ENCODE measurements at regions not wholly inside any gene's neighbourhood (a gene's known extent, or its start where the extent isn't known, plus 50 kb on each side); places are given as distances from the start of the nearest gene placed in this dataset.

- Histone ChIP-seq H3K4me1 (ENCODE audit: control insufficient read depth, insufficient read depth, low read length) (no peaks in the 10 kb centered on the region), H3K36me3 (ENCODE audit: control insufficient read depth, insufficient read depth, low read length) (no peaks in the 10 kb centered on the region), H3K27me3 (ENCODE audit: control insufficient read depth, insufficient read depth, low read length, poor library complexity, severe bottlenecking) (no peaks in the 10 kb centered on the region), H3K4me3 (ENCODE audit: insufficient read depth, low read depth, low read length) (no peak overlapping the region), H3K27ac (ENCODE audit: insufficient read depth, low read depth, low read length, poor library complexity, severe bottlenecking) (no peak overlapping the region), H3K9me3 (ENCODE audit: control insufficient read depth, low read length) (no peaks in the 10 kb centered on the region)
- WGBS, 2 experiments, result 73 to 79% methylated on average over 3 of the region's 3 CpGs
Observed at GRCh38 chr15:92268900-92269299, 124.8 kb upstream of the ST8SIA2 start.

DNA sequence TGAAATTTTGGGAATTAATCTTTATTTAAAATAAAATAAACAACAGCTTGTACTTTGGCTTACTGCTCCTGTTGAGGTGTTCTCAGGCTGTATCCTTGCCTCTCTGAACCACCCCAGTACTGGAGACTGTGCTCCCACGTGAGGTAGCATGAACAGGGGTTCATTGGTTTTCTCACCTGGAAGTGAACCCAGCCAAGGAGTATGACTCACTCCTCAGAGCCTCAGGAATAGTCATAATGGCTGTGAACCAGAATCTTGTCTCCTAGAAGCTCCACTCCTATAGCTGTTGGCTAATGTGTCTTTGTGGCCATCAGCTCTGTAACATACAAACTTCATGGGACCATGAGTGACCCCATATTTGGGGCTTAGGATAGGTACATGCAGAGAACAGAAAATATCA lies 122.5 kb upstream of the ST8SIA2 start:
- H3K36me3 ChIP-seq (ENCODE audit: control insufficient read depth, insufficient read depth, low read length), result no peaks in the 10 kb centered on the region
- 90 to 97% methylated on average over 1 of the region's 1 CpG for WGBS, 2 experiments
- H3K4me3 ChIP-seq (ENCODE audit: insufficient read depth, low read depth, low read length), result no peak overlapping the region
- H3K4me1 ChIP-seq (ENCODE audit: control insufficient read depth, insufficient read depth, low read length), result no peaks in the 10 kb centered on the region
- no peak overlapping the region for H3K27ac ChIP-seq (ENCODE audit: insufficient read depth, low read depth, low read length, poor library complexity, severe bottlenecking)
- H3K9me3 ChIP-seq (ENCODE audit: control insufficient read depth, low read length), result no peaks in the 10 kb centered on the region
- H3K27me3 ChIP-seq (ENCODE audit: control insufficient read depth, insufficient read depth, low read length, poor library complexity, severe bottlenecking), result no peaks in the 10 kb centered on the region

DNA sequence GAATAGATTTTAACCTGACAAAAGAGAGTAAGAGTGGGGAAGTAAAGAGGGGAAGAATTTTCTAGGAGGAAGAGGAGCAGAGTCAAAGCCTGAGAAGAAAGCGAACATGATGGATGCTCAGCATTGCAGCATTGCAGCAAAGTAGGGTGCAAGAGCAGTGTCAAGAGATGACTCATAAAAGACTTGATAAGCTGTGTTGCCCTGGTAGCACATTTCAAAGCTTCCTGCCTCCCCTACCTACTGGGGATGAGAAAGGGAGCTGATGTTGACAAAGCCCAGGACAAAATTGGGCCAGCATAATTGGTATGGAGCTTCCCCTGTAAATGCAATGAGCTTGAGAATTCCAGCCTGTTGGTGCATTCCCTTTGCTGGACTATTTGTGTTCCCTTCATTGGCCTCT lies 121.6 kb upstream of the ST8SIA2 start:
- Histone ChIP-seq H3K4me3 (ENCODE audit: insufficient read depth, low read depth, low read length) (no peak overlapping the region), H3K27ac (ENCODE audit: insufficient read depth, low read depth, low read length, poor library complexity, severe bottlenecking) (no peak overlapping the region), H3K4me1 (ENCODE audit: control insufficient read depth, insufficient read depth, low read length) (no peaks in the 10 kb centered on the region), H3K36me3 (ENCODE audit: control insufficient read depth, insufficient read depth, low read length) (no peaks in the 10 kb centered on the region), H3K9me3 (ENCODE audit: control insufficient read depth, low read length) (no peaks in the 10 kb centered on the region), H3K27me3 (ENCODE audit: control insufficient read depth, insufficient read depth, low read length, poor library complexity, severe bottlenecking) (no peaks in the 10 kb centered on the region)
- 97 to 98% methylated on average over 1 of the region's 1 CpG for WGBS, 2 experiments

DNA sequence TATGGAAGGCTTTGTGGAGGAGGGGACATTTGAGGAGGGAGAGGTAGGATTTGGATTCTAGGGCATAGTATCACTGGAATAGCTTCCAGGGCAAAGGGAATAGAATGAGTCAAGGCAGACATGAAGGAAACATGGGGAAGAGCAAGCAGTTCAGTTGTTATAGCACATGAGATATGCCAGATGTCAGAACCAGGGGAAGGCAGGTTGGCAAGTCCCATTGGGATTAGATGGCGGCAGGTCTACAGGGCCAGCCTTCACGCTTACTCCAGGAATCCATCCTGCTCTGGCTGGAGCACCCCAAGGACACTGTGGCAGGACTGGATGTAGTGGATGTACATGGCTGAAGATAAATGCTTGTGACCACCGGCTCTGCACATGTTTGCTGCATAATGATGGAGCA lies 120.4 kb upstream of the ST8SIA2 start:
- H3K27me3 ChIP-seq (ENCODE audit: control insufficient read depth, insufficient read depth, low read length, poor library complexity, severe bottlenecking), result no peaks in the 10 kb centered on the region
- H3K27ac ChIP-seq (ENCODE audit: insufficient read depth, low read depth, low read length, poor library complexity, severe bottlenecking), result no peak overlapping the region
- H3K4me3 ChIP-seq (ENCODE audit: insufficient read depth, low read depth, low read length), result no peak overlapping the region
- no peaks in the 10 kb centered on the region for H3K36me3 ChIP-seq (ENCODE audit: control insufficient read depth, insufficient read depth, low read length)
- WGBS, 2 experiments, result 98% methylated on average over 3 of the region's 3 CpGs
- H3K4me1 ChIP-seq (ENCODE audit: control insufficient read depth, insufficient read depth, low read length), result no peaks in the 10 kb centered on the region
- H3K9me3 ChIP-seq (ENCODE audit: control insufficient read depth, low read length), result no peaks in the 10 kb centered on the region

- H3K27me3 ChIP-seq (ENCODE audit: control insufficient read depth, insufficient read depth, low read length, poor library complexity, severe bottlenecking), result no peaks in the 10 kb centered on the region
- H3K36me3 ChIP-seq (ENCODE audit: control insufficient read depth, insufficient read depth, low read length), result no peaks in the 10 kb centered on the region
- no peak overlapping the region for H3K27ac ChIP-seq (ENCODE audit: insufficient read depth, low read depth, low read length, poor library complexity, severe bottlenecking)
- 91 to 94% methylated on average over 6 of the region's 6 CpGs for WGBS, 2 experiments
- no peak overlapping the region for H3K4me3 ChIP-seq (ENCODE audit: insufficient read depth, low read depth, low read length)
- H3K9me3 ChIP-seq (ENCODE audit: control insufficient read depth, low read length), result no peaks in the 10 kb centered on the region
- no peaks in the 10 kb centered on the region for H3K4me1 ChIP-seq (ENCODE audit: control insufficient read depth, insufficient read depth, low read length)
Observed at GRCh38 chr15:92273723-92274122, 120.0 kb upstream of the ST8SIA2 start.

DNA sequence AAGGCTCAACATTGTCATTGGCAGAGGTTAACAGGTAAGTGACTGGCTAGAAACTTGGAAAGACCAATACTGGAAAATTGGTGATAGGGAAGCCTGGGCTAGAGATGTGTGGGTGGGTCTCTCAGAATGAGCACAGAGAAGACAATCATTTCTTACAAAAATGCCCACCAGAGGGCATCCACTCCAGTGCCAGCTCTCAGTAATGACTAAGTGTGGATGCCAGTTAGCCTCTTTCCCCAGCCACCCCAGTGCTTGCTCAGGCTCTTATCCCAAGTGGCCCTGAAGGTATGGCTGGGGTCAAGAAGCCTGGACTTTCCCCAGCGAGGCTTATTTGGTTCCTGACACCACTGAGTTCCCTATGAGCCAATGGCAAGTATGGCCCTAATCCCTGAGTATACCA lies 115.9 kb upstream of the ST8SIA2 start:
- Histone ChIP-seq H3K4me3 (ENCODE audit: insufficient read depth, low read depth, low read length) (no peak overlapping the region), H3K4me1 (ENCODE audit: control insufficient read depth, insufficient read depth, low read length) (no peaks in the 10 kb centered on the region), H3K9me3 (ENCODE audit: control insufficient read depth, low read length) (no peaks in the 10 kb centered on the region), H3K27me3 (ENCODE audit: control insufficient read depth, insufficient read depth, low read length, poor library complexity, severe bottlenecking) (no peaks in the 10 kb centered on the region), H3K27ac (ENCODE audit: insufficient read depth, low read depth, low read length, poor library complexity, severe bottlenecking) (no peak overlapping the region), H3K36me3 (ENCODE audit: control insufficient read depth, insufficient read depth, low read length) (no peaks in the 10 kb centered on the region)
- WGBS, 2 experiments, result 41 to 45% methylated on average over 1 of the region's 1 CpG

- H3K9me3 ChIP-seq (ENCODE audit: control insufficient read depth, low read length), result no peaks in the 10 kb centered on the region
- H3K4me3 ChIP-seq (ENCODE audit: insufficient read depth, low read depth, low read length), result no peak overlapping the region
- WGBS, 2 experiments, result 96 to 98% methylated on average over 2 of the region's 2 CpGs
- no peaks in the 10 kb centered on the region for H3K4me1 ChIP-seq (ENCODE audit: control insufficient read depth, insufficient read depth, low read length)
- no peak overlapping the region for H3K27ac ChIP-seq (ENCODE audit: insufficient read depth, low read depth, low read length, poor library complexity, severe bottlenecking)
- no peaks in the 10 kb centered on the region for H3K36me3 ChIP-seq (ENCODE audit: control insufficient read depth, insufficient read depth, low read length)
- H3K27me3 ChIP-seq (ENCODE audit: control insufficient read depth, insufficient read depth, low read length, poor library complexity, severe bottlenecking), result no peaks in the 10 kb centered on the region
Observed at GRCh38 chr15:92283813-92284212, 109.9 kb upstream of the ST8SIA2 start.

GRCh38 chr15:92288755-92289154 lies 104.9 kb upstream of the ST8SIA2 start:
- H3K27me3 ChIP-seq (ENCODE audit: control insufficient read depth, insufficient read depth, low read length, poor library complexity, severe bottlenecking), result no peaks in the 10 kb centered on the region
- H3K4me1 ChIP-seq (ENCODE audit: control insufficient read depth, insufficient read depth, low read length), result no peaks in the 10 kb centered on the region
- H3K9me3 ChIP-seq (ENCODE audit: control insufficient read depth, low read length), result no peaks in the 10 kb centered on the region
- H3K36me3 ChIP-seq (ENCODE audit: control insufficient read depth, insufficient read depth, low read length), result no peaks in the 10 kb centered on the region
- no peak overlapping the region for H3K27ac ChIP-seq (ENCODE audit: insufficient read depth, low read depth, low read length, poor library complexity, severe bottlenecking)
- 88 to 98% methylated on average over 2 of the region's 2 CpGs for WGBS, 2 experiments
- H3K4me3 ChIP-seq (ENCODE audit: insufficient read depth, low read depth, low read length), result no peak overlapping the region

- H3K4me3 ChIP-seq (ENCODE audit: insufficient read depth, low read depth, low read length), result no peak overlapping the region
- no peak overlapping the region for H3K27ac ChIP-seq (ENCODE audit: insufficient read depth, low read depth, low read length, poor library complexity, severe bottlenecking)
- 86 to 96% methylated on average over 4 of the region's 4 CpGs for WGBS, 2 experiments
- no peaks in the 10 kb centered on the region for H3K36me3 ChIP-seq (ENCODE audit: control insufficient read depth, insufficient read depth, low read length)
- no peaks in the 10 kb centered on the region for H3K9me3 ChIP-seq (ENCODE audit: control insufficient read depth, low read length)
- H3K4me1 ChIP-seq (ENCODE audit: control insufficient read depth, insufficient read depth, low read length), result no peaks in the 10 kb centered on the region
- no peaks in the 10 kb centered on the region for H3K27me3 ChIP-seq (ENCODE audit: control insufficient read depth, insufficient read depth, low read length, poor library complexity, severe bottlenecking)
Observed at GRCh38 chr15:92289733-92290132, 103.9 kb upstream of the ST8SIA2 start.

- H3K4me3 ChIP-seq (ENCODE audit: insufficient read depth, low read depth, low read length), result no peak overlapping the region
- no peak overlapping the region for H3K27ac ChIP-seq (ENCODE audit: insufficient read depth, low read depth, low read length, poor library complexity, severe bottlenecking)
- 88 to 91% methylated on average over 4 to 5 of the region's 5 CpGs for WGBS, 2 experiments
- H3K9me3 ChIP-seq (ENCODE audit: control insufficient read depth, low read length), result no peaks in the 10 kb centered on the region
- H3K27me3 ChIP-seq (ENCODE audit: control insufficient read depth, insufficient read depth, low read length, poor library complexity, severe bottlenecking), result no peaks in the 10 kb centered on the region
- H3K36me3 ChIP-seq (ENCODE audit: control insufficient read depth, insufficient read depth, low read length), result no peaks in the 10 kb centered on the region
- H3K4me1 ChIP-seq (ENCODE audit: control insufficient read depth, insufficient read depth, low read length), result no peaks in the 10 kb centered on the region
Observed at GRCh38 chr15:92290359-92290992, 103.2 kb upstream of the ST8SIA2 start.

GRCh38 chr15:92291900-92292299 lies 101.8 kb upstream of the ST8SIA2 start:
- 92 to 95% methylated on average over 4 of the region's 4 CpGs for WGBS, 2 experiments
- Histone ChIP-seq H3K27ac (ENCODE audit: insufficient read depth, low read depth, low read length, poor library complexity, severe bottlenecking) (no peak overlapping the region), H3K4me1 (ENCODE audit: control insufficient read depth, insufficient read depth, low read length) (no peaks in the 10 kb centered on the region), H3K36me3 (ENCODE audit: control insufficient read depth, insufficient read depth, low read length) (no peaks in the 10 kb centered on the region), H3K27me3 (ENCODE audit: control insufficient read depth, insufficient read depth, low read length, poor library complexity, severe bottlenecking) (no peaks in the 10 kb centered on the region), H3K9me3 (ENCODE audit: control insufficient read depth, low read length) (no peaks in the 10 kb centered on the region), H3K4me3 (ENCODE audit: insufficient read depth, low read depth, low read length) (no peak overlapping the region)
